ENCODE measurements at regions not wholly inside any gene's neighbourhood (a gene's known extent, or its start where the extent isn't known, plus 50 kb on each side); places are given as distances from the start of the nearest gene placed in this dataset.

DNA sequence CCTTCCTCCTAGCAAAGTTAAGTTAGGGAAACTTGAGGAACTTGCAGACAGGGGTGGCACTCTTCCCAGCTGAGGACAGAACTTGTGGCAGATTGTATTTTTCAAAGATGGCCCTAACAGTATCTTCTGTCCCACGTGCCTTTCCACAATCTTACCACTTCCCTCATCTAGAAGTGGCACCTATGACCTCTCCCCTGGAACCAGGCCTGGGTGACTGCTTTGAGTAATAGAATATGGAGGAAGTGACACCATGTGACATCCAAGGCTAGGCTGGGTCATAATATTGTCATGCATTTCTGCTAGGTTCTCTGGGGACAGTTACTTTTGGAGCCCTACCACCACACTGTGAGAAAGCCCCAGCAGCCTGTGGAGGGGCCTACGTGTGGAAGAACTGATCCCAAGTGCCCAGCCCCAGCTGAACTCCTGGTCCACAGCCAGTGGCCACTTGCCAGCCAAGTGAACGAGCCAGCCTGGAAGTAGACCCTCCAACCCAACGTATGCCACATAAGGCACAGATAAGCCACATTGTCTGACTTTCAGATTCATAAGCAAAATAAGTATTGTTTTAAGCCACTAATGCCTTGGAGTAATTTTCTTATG is 193.7 kb downstream of the PTPN20 start:
- DNase-seq (ENCODE audit: low read depth), result no peak

DNA sequence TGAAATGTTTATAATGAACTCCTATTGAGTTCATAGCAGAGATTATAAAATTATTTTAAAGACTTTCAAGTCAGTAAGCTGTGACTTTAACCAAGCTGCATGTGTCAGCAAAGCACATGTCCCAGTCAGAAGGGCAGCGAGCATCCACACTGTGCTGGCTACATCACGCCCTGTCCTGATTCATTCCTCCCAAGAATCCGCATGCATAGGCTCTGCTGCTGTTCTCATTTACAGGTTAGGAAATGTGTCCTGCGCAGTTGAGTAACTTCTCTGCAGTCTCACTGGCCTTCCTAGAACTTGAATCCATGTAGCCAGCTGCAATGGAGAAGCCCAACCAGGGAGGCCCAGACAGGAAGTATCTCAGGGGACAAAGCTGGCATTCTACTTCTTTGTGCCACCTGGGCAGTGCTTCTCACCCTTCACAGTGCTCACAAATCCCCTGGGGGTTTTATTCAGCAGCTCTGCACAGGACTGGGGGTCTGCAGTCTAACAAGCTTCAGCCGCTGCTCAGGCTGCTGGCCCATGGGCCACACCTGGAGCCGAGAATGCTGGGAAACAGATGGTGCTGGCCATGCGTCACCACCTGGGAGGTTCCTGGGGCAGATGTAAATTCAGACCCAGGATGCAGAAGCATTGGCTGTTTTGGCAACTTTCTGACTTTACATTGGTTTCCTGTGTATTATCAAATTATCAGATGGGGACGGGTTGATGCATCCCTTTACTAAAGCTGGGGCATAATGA is 192.8 kb upstream of the GDF10 start:
- no peak for DNase-seq (ENCODE audit: low read depth)

- no peak for DNase-seq (ENCODE audit: low read depth)
Measured at GRCh38 chr10:47109906-47110305, 190.1 kb upstream of the GDF10 start.

- no peak for DNase-seq (ENCODE audit: low read depth)
Measured at GRCh38 chr10:47111329-47111862, 188.6 kb upstream of the GDF10 start.

- no peak for DNase-seq (ENCODE audit: low read depth)
Measured at GRCh38 chr10:47112612-47113011, 187.4 kb upstream of the GDF10 start.

- no peak for DNase-seq (ENCODE audit: low read depth)
Measured at GRCh38 chr10:47113907-47114500, 186.0 kb upstream of the GDF10 start.

DNA sequence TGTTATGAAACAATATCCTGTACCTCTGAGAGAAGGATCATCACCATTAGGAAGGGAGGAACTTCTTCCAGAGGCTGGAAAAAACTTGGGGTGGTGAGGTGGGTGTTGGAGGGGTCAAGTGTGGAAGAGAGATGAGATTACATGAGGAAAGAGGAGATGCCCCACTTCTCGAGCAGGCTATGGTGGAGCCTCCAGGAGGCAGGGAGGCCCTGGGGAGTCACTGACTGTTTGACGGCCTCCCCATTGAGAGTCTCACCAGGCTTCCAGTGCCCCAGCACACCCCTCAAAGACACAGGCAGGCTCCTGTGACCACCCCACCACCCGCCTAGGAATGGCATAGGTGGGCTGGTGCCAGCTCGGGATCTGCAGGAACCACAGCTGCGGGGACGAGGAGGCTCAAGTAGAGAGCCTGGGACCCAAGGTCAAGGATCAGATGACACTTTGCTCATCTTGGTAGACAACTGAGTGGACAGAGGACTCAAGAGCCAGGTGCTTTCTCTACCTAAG is 185.3 kb upstream of the GDF10 start:
- no peak for DNase-seq (ENCODE audit: low read depth)

- DNase-seq (ENCODE audit: low read depth), result no peak
Measured at GRCh38 chr10:47115322-47115721, 184.7 kb upstream of the GDF10 start.

GRCh38 chr10:47116445-47116844 is 183.6 kb upstream of the GDF10 start:
- no peak for DNase-seq (ENCODE audit: low read depth)

DNA sequence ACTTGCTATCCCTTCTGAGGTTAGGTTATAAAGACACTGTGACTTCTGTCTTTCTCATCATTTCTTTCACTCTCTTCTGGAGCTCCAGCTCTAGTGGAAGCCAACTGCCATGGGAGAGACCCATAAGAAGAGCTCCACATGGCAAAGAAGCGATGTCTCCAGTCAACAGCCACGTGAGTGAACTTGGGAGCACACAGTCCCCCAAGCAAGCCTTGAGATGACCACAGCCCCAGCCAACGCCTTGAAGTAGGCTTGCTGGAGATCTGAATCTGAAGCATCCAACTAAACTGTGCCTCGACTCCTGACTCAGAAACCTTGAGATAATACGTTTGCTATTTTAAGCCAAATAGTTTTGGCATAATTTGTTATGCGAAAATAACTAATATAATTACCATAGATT is 181.7 kb upstream of the GDF10 start:
- no peak for DNase-seq (ENCODE audit: low read depth)

DNA sequence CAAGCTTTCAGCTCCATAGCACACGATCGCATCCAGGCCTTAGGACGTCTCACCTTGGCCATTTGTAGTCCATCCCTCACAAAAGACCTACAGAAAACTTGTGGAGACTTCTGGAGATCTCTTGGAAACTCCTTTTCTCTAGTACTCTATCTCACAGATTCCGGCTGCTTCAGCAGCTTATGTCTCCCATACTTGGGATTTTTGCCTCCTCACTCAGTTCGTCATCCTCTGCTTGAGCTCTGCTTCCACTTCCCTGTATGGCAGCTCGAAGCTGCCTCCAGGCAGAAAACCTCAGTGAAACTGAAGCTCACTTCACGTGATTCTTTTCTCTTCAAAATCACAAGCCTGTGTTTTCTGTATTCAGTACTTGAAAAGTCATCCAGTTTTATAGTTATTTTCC is 178.7 kb upstream of the GDF10 start:
- DNase-seq (ENCODE audit: low read depth), result no peak

DNA sequence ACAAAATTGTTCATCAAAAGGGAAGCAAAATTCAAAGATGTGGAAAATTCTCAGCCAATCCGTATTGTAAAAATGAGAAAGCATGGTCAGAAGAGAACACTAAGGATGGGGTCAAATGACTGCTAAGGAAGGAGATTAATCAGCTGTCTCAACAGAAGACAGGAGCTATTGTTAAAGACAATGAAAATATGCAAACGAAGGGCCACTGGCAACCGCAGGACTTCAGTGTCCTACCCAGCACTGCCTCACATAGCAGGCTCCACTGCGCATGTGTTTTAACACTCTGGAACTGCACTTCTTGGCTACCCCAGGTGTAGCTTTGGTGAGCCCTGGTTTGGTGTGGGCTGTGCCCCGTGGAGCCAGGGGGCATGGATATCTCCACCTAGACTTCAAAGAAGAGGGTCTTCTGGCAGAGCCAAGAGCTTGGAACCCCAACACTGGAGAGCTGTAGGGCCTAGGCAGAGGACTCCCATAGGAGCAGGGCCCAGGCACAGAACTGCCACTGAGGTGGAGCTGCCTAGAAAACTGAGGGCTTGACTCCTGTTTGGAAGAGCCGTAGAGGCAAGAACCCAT is 176.2 kb upstream of the GDF10 start:
- DNase-seq (ENCODE audit: low read depth), result no peak

DNA sequence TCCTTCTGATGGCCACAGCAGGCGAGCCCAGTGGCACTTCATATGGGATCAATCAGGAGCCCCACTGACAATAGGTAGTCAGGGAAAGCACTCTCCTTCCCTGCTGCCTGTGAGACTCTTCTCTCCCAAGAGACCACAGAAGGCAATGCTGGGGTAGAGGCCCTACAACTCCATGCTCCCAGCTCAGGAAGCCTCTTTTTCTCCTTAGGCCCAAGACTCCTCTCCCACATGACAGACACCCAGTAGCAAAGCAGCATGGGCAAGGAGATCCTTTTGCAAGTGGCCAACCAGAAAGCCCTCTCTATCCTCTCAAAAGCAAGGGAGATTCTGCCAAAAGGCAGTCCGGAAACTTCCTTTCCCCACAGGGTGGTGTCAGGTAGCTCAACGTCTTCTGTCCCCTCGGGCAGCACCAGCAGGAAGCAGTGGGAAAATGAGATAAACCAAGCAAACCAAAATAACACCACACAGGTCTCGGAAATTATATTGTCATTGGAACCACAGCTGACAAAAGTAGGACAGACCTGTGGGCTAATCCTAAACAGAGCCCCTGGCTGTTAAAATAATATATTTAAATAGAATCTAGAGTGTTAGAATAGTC is 172.7 kb upstream of the GDF10 start:
- no peak for DNase-seq (ENCODE audit: low read depth)

- no peak for DNase-seq (ENCODE audit: low read depth)
Measured at GRCh38 chr10:47130491-47130890, 169.5 kb upstream of the GDF10 start.

- no peak for DNase-seq (ENCODE audit: low read depth)
Measured at GRCh38 chr10:47133871-47134570, 166.0 kb upstream of the GDF10 start.

DNA sequence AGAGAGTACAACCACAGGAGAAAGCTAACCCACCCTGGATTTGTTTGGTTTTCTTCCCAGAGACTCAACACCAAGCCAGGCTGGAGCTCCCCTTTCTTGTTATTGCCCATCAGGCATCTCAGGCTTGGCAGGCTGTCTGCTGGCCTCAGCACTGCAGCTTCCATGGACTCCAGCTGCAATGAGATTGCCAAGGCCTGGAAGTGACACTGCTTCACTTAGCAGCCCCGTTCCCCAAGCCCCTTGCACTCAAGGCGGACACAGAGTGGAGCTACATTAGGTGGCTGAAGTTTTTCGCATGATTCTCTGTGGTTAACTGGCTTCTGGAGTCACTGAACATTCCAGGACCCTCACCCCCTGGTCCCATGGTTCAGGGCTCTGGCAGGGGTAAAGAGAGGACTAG is 163.1 kb upstream of the GDF10 start:
- DNase-seq (ENCODE audit: low read depth), result no peak

DNA sequence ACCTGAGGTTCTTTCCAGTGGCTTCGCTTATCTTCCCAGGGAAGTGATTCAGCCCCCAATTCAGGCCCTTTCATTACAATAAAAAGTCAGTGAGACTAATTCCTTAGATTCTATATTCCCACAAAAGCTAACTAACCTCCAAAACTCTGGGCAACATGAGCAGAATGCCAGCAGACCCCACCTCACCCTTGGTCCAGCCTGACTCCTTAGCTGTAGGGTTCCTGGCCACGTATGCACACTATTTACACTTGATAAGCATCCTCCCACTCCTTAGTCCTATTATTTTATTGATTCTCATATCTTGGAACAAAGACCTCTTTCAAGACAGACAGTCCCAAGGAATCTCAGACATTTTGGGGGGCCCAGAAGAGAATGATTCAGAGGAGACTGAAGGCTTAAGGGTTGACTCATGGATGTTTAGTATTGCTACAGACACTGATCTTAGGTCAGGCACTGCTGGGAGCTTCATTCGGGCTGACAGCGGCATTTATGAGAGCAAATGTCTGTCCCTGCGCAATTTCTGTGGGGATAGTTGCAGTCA is 162.6 kb upstream of the GDF10 start:
- no peak for DNase-seq (ENCODE audit: low read depth)

GRCh38 chr10:47139121-47139520 is 160.9 kb upstream of the GDF10 start:
- DNase-seq (ENCODE audit: low read depth), result no peak

GRCh38 chr10:47140761-47141348 is 159.1 kb upstream of the GDF10 start:
- DNase-seq (ENCODE audit: low read depth), result no peak

DNA sequence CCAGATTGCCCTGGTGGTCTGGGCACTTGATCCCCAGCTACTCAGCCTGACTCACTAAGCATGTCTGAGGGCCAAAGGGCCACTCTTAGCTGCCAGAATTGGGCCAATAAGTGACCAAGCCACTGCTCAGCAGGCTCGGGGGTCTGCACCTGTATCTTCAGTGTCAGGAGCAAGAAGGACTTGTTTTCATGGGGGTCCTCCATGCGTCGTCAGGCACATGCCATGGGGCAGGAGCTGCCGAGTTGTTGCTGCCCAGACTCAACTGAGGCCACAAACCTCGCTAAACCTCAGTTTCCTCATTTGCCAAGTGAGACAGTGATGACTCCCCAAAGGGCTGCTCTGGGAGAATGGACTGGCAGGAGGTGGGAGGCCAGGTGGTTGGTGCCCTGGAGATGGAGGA is 158.6 kb upstream of the GDF10 start:
- no peak for DNase-seq (ENCODE audit: low read depth)

DNA sequence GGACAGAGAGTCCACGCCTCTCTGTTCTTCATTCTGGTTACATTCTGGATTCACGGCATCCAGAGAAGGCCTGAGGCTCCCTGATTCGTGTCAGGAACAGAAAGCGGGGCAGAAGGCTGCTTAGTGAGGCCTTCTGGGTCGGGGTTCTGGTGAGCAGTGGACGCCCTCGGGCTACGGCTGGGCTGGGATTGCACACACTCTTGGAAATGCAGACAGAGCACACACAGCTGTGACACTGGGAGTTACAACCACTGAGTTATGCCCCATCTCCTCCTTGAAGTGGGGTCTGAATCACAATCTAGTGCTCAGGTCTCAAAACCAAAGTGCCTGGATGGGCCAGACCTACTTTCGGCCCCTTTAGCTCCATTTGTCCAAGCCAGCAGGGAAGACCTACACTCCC is 156.9 kb upstream of the GDF10 start:
- no peak for DNase-seq (ENCODE audit: low read depth)
